ENCODE measurements at regions not wholly inside any gene's neighbourhood (a gene's known extent, or its start where the extent isn't known, plus 50 kb on each side); places are given as distances from the start of the nearest gene placed in this dataset.

DNA sequence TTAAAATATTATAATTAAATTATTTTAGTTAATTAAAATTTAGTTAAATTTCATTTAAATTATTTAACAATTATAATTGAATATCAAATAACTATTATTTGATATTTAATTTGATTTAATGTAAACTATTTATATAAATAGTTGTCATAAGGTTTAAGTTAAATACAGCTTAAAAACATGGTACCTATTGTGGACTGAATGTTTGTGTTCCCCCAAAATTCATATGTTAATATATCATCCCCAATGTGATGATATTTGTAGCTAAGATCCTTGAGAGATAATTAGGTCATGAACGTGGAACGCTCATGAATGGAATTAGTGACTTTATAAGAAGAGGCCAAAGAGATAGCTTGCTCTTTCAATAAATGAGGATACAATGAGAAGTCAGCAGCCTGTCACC is 505.7 kb upstream of the LRATD1 start:
- H3K9me3 Mint-ChIP-seq (ENCODE audit: low read depth), result no peaks in the 10 kb centered on the region
- H3K36me3 Mint-ChIP-seq (ENCODE audit: insufficient read depth), result no peaks in the 10 kb centered on the region
- no peak for DNase-seq (ENCODE audit: low spot score, unreplicated experiment)
- H3K27me3 Mint-ChIP-seq, result peaks cover 3% of the 10 kb centered on the region
- H3K27ac Mint-ChIP-seq, result no peak overlapping the region
- H3K4me1 Mint-ChIP-seq (ENCODE audit: low read depth), result no peaks in the 10 kb centered on the region
- TF ChIP-seq, protein P1, sequence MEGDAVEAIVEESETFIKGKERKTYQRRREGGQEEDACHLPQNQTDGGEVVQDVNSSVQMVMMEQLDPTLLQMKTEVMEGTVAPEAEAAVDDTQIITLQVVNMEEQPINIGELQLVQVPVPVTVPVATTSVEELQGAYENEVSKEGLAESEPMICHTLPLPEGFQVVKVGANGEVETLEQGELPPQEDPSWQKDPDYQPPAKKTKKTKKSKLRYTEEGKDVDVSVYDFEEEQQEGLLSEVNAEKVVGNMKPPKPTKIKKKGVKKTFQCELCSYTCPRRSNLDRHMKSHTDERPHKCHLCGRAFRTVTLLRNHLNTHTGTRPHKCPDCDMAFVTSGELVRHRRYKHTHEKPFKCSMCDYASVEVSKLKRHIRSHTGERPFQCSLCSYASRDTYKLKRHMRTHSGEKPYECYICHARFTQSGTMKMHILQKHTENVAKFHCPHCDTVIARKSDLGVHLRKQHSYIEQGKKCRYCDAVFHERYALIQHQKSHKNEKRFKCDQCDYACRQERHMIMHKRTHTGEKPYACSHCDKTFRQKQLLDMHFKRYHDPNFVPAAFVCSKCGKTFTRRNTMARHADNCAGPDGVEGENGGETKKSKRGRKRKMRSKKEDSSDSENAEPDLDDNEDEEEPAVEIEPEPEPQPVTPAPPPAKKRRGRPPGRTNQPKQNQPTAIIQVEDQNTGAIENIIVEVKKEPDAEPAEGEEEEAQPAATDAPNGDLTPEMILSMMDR (IDR thresholded peaks at IDR 0.05; ENCODE audit: unreplicated experiment), result no peak
- H3K4me3 Mint-ChIP-seq (ENCODE audit: low read depth), result no peak overlapping the region

DNA sequence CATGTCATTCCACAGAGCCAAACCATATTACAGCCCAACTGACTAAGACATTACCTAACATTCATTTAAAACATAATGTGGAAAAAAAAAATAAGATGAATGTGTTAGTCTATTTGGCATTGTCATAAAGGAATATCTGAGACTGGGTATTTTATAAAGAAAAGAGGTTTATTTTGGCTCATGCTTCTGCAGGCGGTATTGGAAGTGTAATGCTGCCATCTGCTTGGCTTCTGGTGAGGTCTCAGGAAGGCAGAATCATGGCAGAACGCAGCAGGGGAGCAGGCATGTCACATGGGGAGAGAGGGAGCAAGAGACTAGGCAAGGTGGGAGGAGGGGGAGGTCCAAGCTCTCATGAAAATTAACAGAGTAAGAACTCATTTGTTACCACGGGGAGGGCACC is 504.8 kb upstream of the LRATD1 start:
- TF ChIP-seq, protein P1 (IDR thresholded peaks at IDR 0.05; ENCODE audit: unreplicated experiment), result no peak
- H3K27ac Mint-ChIP-seq, result no peak overlapping the region
- no peaks in the 10 kb centered on the region for H3K9me3 Mint-ChIP-seq (ENCODE audit: low read depth)
- no peaks in the 10 kb centered on the region for H3K36me3 Mint-ChIP-seq (ENCODE audit: insufficient read depth)
- H3K4me1 Mint-ChIP-seq (ENCODE audit: low read depth), result no peaks in the 10 kb centered on the region
- H3K27me3 Mint-ChIP-seq, result peaks cover 3% of the 10 kb centered on the region
- H3K4me3 Mint-ChIP-seq (ENCODE audit: low read depth), result no peak overlapping the region
- no peak for DNase-seq (ENCODE audit: low spot score, unreplicated experiment)

DNA sequence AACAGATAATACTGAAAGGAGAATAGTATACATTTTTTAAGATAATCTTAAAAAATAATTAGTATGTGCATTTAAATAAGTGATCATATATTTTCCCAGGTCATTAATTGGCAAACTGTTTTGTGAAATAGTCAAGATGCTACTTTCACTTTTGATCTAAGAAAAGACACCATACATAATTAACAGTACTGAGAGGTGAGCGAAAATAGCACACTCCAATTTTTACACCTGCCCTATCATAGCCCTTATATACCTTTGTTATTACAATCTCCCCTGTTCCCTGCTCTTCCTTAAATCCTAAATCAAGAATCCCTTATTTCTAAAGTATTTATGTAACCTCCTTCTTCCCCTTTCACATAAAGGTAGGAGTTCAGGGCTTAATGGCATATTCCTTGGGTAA is 500.1 kb upstream of the LRATD1 start:
- H3K36me3 Mint-ChIP-seq (ENCODE audit: insufficient read depth), result no peaks in the 10 kb centered on the region
- no peak overlapping the region for H3K4me3 Mint-ChIP-seq (ENCODE audit: low read depth)
- no peak overlapping the region for H3K27ac Mint-ChIP-seq
- no peaks in the 10 kb centered on the region for H3K9me3 Mint-ChIP-seq (ENCODE audit: low read depth)
- DNase-seq (ENCODE audit: low spot score, unreplicated experiment), result no peak
- H3K4me1 Mint-ChIP-seq (ENCODE audit: low read depth), result no peaks in the 10 kb centered on the region
- peaks cover 8% of the 10 kb centered on the region for H3K27me3 Mint-ChIP-seq
- TF ChIP-seq, protein P1 (IDR thresholded peaks at IDR 0.05; ENCODE audit: unreplicated experiment), result no peak

DNA sequence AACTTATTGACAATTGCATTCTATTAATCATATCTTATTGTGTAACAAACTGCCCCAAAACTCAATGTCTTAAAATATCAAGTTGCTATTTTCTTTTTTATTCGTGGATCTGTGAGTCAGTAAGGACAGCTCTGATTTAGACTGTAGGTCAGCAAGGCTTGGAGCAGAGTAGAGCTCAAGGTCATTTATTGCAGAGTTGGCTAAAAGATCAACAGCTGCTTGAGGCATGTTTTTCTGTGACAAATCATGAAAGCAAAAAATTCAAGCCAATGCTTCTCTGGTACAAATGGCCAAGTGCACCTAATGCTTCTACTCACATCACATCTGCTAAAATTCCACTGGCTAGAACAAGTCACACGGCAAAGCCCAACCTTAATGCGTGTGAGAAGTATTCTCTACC is 497.7 kb upstream of the LRATD1 start:
- Mint-ChIP-seq H3K36me3 (ENCODE audit: insufficient read depth) (no peaks in the 10 kb centered on the region), H3K4me3 (ENCODE audit: low read depth) (no peak overlapping the region), H3K27ac (no peak overlapping the region), H3K9me3 (ENCODE audit: low read depth) (no peaks in the 10 kb centered on the region), H3K27me3 (peaks cover 8% of the 10 kb centered on the region), H3K4me1 (ENCODE audit: low read depth) (peaks cover 4% of the 10 kb centered on the region)
- TF ChIP-seq, protein P1 (IDR thresholded peaks at IDR 0.05; ENCODE audit: unreplicated experiment), result no peak
- no peak for DNase-seq (ENCODE audit: low spot score, unreplicated experiment)

DNA sequence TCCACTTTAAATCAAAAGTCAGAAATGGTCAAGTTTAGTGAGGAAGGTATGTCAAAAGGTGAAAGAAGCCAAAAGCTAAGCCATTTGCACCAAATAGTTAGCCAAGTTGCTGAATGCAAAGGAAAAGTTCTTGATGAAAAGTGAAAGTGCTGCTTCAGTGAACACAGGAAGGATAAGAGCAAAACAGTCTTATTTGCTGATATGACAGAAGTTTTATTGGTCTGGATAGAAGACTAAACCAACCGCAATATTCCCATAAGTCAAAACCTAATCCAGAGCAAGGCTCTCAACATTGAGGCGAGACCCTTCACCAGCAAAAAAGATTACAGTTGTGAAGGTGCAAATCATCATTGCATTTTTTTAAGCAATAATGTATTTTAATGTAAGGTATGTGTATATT is 496.5 kb upstream of the LRATD1 start:
- TF ChIP-seq, protein P1 (IDR thresholded peaks at IDR 0.05; ENCODE audit: unreplicated experiment), result no peak
- DNase-seq (ENCODE audit: low spot score, unreplicated experiment), result no peak
- Mint-ChIP-seq H3K4me3 (ENCODE audit: low read depth) (no peak overlapping the region), H3K9me3 (ENCODE audit: low read depth) (no peaks in the 10 kb centered on the region), H3K4me1 (ENCODE audit: low read depth) (peaks cover 4% of the 10 kb centered on the region), H3K36me3 (ENCODE audit: insufficient read depth) (no peaks in the 10 kb centered on the region), H3K27me3 (peaks cover 8% of the 10 kb centered on the region), H3K27ac (no peak overlapping the region)
